Mucosa of gallbladder (tissue), 1 donor: ENCODE measurements at regions not wholly inside any gene's neighbourhood (a gene's known extent, or its start where the extent isn't known, plus 50 kb on each side); places are given as distances from the start of the nearest gene placed in this dataset.

Source experiments
- DNase-seq: peaks from one replicate; pipeline ENCODE4 v3.0.0-alpha.2; 2020; ENCODE audit warnings: low spot score
- donor health status: DM: no; HTN: no; CAD: no.

- DNase-seq = no peak
Observed at GRCh38 chr2:41910126-41910525, 137.7 kb upstream of the PKDCC start.

DNA sequence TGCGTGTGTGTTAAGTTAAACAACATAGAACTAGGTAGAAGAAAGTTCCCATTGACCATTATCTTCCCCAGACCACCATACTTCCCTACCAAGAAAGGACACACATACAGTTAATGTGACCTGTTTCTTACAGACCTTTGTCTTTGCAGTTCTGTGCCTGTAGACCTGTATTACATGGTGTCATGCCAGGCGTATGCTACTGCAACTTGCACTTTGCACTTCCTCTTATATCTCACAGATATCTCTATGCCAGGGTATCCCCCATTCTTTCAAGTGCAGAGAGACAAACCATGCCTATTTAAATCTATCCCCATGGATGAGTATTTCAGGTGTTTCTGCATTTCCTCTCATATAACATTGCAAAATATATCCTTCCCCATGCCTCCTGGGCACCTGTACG, 136.8 kb upstream of the PKDCC start:
- DNase-seq = no peak

DNA sequence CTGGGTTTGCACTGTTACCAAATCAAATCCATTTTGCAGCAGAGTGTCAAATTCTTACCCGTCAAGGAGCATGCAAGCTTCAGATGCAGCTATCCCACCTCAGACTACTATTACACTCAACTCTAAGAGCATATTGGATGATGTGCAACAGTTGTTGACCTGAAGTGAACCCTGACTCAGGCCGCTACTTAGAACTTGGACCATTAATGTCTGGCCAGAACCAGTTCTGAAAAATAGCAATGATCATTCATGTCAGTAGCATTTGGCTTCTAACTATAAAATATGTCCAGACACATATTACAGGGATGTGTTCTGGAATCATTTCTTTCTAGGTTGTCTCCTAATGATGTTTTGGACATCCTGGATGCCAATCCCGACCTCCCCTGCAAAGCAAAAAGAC, 135.5 kb upstream of the PKDCC start:
- no peak for DNase-seq

GRCh38 chr2:41912776-41913175, 135.0 kb upstream of the PKDCC start:
- DNase-seq = no peak

DNA sequence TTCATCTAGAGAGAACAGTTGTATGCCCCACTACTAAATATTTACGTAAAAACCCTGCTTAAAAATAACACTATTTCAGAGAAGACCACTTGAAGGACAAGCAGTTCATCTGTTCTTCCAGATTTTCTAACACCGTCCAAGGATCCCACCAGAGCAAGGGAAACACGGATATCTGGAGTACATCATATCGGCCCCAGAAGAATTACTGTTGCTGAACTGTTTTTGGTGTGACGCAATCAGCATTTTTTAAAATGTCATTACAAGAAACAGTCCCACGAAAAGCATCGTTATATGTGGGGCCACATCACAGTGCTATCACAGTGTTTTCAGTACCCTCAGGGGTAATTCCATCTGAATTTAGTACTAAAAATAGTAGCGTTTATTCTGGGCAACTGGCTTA, 134.5 kb upstream of the PKDCC start:
- no peak for DNase-seq

DNA sequence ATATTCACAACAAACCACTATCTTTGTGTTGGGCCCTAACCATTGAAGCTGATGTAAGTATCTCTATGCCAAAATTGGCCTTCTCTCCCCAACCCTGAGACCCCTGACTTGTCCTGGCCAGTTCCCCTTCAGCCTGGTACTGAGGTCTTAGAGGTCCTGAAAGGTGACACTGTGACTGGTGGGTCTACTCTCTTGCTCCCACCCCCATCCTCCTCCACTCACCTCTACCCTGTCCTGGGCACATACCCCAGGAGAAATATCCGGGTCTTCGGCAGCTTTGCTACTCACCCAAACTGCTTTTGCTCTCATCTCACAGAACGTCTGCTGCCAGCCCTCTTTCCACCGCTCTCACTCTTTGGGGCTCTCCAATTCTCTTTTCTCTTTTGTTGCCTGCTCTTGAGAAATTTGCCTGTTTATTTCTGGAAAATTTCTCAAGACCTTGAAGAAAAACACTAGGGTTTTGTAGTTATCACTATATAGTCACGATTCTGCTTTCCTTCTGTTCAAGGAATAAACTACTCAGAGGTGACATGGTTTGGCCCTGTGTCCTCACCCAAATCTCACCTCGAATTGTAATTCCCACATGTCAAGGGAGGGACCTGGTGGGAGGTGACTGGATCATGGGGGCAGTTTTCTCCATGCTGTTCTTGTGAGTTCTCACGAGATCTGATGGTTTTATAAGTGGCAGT, 133.8 kb upstream of the PKDCC start:
- no peak for DNase-seq

DNA sequence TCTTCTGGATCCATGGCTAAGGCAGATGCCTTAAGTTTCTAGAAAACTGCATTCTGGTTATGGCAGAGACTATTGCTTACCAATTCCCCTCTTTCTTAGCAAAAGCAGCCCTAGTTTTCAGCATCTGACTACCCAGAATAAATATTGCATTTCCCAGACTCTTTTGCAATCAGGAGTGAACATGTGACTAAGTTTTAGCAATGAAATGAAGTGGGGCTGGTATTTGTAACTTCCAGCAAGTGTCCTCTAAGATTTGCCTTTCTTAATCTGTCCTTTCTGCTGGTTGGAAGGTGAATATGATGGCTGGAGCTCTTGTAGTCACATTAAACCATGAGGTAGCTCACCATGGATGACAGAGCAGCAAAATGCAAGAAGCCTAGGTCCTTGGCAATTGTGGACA, 132.9 kb upstream of the PKDCC start:
- DNase-seq = no peak

- no peak for DNase-seq
Observed at GRCh38 chr2:41916177-41916576, 131.6 kb upstream of the PKDCC start.

DNA sequence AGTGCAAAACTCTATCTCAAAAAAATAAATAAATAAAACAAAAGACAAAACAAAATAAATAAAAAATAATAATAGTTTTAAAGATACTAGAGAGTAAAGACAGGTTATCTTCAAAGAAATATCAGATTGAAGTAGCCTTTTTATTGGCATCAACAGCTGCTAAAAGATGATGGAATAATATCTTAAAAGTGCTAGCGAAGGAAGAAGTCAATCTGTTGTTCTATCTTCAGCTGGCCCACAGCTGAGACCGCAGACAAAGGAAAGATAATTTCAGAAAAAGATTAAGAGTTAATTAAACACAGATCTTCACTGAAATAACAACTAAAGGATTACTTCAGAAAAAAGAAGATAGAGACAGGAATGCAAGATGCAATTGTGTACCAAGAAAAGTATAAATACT, 130.2 kb upstream of the PKDCC start:
- no peak for DNase-seq

- DNase-seq = no peak
Observed at GRCh38 chr2:41919135-41919534, 128.7 kb upstream of the PKDCC start.

GRCh38 chr2:41920181-41920580, 127.6 kb upstream of the PKDCC start:
- DNase-seq = no peak

DNA sequence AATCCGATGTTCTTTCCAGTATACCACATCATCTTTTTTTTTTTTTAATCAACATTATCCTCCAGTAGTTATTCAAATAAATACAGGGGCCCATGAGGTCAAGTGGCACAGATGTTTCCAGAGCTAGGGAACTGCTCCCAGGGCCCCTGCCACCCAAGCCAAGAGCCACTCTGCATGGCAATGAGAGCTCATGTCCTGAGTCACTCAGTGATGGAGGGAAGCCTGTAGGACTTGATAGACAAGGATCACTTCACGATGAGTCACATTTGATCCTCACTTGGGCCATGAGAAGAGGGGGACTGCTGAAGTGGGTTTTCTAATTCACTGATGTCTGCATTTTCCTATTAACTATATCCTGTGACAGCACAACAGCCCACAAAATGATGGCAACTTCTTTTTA, 127.0 kb upstream of the PKDCC start:
- no peak for DNase-seq

DNA sequence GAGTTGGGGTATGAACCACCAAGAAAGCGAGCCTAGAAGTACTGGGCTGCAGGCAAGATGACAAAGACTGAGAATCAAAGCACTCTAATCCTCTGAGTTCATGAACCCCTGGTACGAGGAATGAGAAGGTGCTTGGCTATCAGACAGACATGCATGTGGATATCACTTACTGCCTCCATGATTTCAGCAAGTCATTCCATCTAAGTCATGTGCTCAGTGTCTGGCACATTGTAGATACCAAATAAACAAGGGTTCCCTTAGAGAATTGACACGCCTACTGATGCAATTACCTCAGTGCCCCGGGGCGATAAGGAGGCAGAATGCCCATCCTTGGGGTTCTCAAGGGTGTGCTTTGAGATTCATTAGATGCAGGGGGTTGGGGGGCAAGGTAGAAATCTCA, 125.6 kb upstream of the PKDCC start:
- DNase-seq = peak; percentile 72

DNA sequence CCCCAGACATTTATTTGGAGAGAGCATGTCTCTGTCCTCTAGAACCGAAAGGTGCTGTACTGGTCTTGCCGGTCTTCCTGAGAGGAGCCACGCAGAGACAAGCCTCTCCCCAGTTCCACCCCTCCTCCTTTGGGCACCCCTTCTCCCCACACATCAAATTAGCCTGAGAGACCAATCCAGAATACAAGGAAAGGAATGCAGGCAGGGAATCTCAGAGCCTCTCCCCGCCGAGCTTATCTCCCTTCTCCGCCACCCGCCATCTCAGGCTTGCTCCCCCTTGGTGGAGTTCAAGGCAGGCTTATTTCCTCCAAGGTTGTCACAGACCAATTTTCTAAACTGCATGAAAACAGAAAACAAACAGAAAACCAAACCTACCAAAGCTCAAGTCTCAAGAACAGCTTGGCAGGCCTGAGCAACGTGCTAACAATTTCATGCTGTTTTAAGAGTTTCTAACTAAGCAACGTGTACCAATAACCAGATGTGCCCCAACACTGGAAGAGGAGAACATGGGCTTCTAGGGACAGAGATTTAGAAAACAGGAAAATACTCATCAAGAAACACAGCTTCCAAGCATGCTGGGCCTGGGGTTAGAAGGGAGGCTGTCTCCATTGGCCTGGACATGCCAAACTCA, 124.5 kb upstream of the PKDCC start:
- no peak for DNase-seq

DNA sequence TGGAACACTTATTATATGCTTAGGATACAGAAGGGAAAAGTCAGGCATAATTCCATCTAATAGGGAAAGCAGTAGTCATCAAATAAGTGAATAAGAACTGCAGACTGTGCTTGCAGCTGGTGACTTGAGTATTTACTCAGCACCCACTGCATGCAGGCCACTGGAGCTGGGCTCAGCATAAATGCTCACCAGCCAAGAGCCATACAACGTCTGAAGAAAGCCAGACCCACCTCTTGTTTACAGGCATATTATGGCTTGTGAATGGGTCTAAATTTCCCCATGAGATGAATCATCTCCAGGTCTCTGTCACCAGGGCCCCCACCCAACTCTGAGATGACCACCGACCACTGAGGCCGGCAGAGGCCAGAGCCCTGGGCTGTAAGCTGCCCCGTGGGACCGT, 123.8 kb upstream of the PKDCC start:
- DNase-seq = no peak

- DNase-seq = no peak
Observed at GRCh38 chr2:41924709-41925408, 123.0 kb upstream of the PKDCC start.

- no peak for DNase-seq
Observed at GRCh38 chr2:41925712-41926111, 122.1 kb upstream of the PKDCC start.

DNA sequence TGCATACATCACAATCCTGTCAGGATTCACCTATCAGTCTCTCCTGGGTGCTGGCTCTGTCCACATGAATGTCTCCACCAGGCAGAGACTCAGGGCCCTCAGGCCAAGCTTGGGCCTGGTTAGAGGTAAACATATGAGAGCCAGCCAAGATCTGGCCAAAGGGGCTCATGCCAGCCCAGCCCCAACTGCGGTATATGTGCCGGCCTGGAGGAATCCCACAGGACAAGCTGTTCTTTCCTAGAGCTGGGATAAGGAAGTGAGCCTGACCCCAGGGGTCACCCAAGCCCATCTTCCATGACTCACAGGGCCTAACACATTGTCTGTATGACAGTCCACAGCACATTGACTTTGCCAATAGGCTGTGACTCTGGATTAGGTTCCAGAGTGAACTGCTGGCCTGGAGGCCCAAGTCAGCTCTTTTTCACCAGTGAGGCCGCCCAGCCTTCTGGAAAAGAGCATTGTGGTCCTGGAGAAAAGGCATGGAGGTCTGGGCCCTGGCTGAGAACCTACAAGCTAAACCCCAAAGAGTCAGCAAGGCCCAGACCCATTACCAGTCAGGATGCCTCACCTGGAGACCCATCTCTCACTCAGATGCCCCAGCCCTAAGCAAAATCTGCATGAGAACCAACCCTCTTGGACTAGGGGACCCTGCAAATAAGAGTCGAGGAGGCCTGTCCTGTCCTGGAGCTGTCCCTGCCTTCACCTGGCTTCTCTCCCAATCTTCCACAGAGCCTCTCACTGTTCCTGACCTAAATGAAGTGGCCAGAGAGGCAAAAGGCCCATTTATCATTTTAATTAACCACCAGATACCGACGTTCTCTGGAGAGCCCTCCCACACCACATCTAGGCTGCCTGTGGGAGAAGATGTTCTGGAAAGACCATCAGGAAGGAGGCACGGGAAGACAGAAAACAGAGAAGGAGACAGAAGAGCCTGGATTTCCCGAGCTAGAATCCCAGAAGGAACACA, 120.9 kb upstream of the PKDCC start:
- no peak for DNase-seq

GRCh38 chr2:41927581-41928264, 120.1 kb upstream of the PKDCC start:
- DNase-seq = no peak

DNA sequence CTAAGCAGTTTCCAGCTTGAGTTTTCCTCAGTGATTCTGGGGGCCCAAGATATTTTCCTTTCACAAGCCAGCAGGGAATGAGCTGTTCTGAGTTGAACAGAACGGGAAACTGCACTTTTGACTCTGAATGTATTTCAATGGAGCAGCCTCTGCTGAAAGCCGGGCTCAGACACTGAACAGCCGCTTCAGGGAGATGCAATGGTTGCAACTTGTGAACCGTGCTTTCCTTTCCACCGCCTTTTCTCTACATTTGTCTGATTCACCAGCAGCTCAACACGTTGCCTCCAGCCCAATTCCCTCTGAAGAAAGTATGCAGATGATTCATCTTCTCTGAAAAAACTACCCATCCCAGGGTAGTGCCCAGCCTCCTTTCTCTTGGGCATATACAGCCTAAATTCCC, 119.3 kb upstream of the PKDCC start:
- DNase-seq = no peak

DNA sequence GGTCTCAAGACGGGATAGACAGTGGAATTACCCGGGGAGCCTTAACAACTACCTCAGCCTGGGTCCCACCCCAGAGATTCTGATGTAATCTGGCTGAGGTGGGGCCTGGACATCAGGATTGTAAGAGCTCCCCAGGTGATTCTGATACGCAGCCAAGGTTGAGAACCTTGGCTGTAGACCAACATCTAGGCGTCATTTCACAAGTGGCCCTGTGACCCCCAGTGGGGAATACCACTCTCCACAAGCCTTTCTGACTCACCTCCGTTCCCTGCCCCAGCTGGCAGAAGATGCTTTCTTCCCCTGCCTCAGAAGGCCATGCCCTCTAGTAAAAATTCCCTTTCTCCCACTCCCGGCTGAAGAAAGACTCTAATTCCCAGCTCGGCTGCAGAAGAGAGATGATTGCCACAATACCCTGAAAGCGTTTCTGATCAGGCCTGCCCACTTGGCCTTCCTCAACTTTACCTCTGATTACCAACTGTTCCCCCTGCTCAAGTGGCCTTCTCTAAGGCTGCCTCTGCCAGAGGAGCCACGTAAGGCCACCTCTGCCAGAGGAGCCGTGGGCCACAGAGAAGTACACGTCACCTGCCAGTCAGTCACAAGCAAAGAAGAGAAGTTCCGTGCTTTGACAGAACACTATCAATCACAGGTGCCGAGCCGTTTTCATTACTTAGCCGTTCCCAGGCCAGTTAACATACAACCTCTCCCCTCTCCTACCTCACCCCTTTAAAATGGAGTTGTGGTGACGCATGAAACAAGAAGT, 116.8 kb upstream of the PKDCC start:
- peak; percentile 53 for DNase-seq
